GM19240 (cell line): ENCODE measurements at regions not wholly inside any gene's neighbourhood (a gene's known extent, or its start where the extent isn't known, plus 50 kb on each side); places are given as distances from the start of the nearest gene placed in this dataset.

Source experiments
- DNase-seq: peaks from one replicate; pipeline ENCODE4 v3.0.0; 2011; ENCODE audit warnings: low spot score; ENCODE audit not compliant: insufficient read length

DNA sequence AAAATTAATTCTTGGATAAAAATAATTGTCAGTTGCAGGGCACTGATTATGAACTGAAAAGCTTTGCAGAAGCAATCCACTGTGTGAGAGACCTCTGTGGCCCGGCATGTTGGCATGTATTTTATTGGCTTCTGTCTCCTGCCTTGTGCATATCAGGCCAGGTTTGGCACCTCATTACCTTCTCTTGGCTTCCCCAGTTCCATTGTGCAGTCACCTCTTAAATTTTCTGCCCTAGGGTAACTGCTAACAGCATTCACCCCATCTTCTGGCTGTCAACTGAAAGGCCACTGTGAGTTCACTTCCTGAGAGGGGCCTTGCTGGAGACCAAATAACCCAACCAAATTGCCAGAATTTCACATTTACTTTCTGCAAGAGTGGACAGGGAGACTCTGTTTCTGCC, 92.7 kb upstream of the RARB start:
- DNase-seq, result no peak

DNA sequence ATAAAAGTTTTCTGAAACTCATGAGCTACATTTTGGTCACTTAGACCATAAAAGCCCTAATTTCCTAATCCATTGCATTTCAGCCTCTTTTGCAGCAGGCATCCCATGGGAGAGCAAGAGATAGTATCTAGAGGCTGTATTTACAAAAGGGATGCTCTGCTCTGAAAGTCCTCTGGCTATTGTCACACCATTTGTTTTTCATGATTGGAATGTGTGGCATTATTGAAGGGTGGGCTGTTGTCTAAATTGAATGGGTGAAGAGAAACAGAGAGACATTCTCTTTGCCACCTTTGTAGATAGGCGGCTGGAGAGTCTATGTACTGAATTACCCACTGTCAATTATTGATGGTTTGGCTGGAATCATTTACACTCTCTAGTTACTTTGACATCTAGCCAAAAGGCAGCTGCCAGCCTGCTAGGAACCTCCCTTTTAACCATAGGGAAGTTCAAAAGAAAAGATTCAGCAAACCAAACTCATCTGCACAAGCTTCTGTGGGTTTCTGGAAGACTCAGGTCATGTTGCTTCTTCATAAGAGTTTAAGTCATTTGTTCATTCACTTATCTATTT, 89.8 kb upstream of the RARB start:
- no peak for DNase-seq

DNA sequence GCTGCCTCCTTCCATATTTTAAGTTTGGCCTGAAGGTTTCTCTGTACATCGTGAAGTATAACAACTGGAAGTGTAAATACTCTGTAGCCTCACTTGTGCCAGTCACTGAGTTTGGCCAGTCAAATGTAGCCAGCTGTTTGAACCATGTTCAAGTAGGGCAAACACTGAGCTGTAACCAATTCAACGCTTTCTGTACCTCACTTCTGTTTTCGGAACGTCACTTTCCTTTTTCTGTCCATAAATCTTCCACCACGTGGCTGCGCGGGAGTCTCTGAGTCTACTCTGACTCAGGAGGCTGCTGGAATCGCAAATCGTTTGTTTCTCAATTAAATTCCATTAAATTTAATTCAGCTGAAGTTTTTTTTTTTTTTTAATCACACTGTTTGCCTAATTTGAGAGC, 88.8 kb upstream of the RARB start:
- no peak for DNase-seq

DNA sequence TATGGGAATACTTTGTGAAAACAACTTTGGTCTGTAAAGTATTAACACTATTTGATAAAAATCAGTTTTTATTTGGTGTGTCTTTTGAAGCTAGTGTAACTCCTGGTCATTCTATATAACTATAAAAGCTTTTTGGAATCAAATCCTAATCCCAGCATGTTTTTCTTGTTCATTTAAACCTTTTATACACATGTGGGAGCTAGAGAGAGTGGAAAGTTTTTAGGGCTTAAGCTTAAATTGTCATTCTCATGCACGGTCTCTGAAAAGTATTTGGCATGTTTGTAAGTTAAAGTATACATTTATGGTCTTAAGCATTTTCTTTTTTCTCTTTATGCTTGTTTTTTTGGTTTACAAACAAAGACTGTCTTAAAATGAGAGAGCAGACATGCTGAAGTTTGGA, 83.4 kb upstream of the RARB start:
- DNase-seq, result no peak

DNA sequence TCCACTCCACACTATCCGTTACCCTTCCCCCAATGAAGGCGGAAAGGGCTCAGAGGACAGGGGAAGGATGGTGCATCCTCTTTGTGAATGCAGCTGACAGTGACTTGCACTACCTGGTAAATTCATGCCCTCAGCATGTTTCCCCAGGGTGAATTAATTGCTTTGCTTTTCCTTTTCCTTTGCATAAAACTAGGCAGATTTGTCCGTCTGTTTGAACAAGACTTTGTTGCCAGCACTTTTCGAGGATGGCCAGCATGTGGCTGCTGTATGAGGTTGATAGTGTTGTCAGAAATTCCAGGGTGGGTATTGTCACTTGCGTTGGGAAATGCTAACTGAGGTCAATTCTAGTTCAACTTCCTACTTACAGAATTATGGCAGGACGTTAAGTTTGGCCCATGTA, 79.0 kb upstream of the RARB start:
- no peak for DNase-seq

DNA sequence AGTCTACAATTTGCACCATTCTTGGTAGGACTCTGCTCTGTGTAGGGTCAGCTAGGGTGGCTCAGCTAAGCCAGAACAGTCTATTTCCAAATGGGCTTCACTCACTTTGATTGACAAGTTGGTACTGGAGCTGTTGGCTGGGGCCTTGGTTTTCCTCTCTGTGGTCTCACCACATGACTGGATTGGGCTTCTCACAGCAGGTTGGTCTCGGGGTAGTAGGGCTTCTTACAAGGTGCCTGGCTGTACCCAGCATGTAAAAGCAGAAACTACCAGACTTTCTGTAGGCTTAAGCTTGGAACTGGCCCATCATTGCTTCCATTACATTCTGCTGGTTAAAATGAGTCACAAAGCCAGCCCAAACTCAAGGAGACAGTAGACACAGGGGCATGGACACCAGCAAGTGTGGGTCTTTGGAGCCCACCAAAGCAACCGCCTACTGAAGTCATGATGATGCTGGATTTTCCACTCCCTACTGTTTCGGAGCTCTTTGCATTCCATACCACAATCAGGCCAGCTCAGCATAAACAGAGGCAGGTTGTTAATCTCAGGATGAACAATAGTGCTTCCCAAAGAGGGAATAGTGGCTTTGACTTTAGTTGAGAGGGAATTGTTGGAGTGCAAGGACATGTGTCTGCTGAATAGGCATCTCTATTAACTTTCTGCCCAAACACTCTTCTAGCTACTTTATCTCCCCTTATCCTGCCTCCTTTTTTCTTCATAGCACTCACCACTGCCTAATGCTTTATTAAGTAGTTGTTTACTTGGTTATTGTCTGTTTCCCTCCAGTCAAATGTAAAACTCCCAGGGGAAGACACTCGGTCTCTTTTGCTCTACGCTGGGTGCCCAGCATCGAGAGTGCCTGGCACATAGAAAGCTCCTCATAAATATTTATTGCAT, 78.0 kb upstream of the RARB start:
- DNase-seq, result no peak

DNA sequence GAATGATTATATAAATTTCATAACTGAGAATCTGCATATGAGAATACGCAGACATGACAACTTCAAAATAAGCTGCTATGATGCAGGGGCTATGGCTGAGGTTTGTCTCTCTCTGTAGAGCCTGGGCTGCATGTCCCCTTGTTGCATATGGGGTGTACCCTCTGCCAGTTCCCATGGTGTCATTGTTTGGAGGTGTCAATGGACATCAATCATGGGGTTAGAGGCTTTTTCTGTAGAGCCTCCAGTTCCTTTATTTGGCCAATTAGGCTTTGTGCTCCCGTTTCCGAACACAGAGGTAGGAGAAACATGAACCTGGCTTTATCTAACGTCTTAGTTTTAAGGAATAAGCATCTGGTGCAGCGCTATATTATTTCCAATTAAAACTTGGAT, 77.3 kb upstream of the RARB start:
- DNase-seq, result no peak

DNA sequence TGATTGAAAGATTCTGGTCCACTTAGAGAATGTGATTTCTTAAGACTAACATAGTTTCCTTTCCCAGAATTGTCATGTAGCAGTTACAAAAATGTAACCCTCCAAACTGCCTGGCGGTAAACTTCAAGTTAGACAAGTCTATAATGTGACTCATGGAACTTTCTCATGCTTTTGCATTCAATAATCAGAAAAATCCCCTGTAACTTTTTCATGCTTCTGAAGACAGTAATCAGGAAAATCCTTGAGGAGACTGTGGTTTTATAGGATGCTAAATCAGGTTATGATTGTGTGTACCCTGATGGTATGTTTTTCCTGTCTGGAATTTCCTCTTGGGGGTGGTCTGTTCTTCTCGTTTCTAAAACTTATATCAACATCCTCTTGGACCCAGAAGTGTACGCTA, 74.0 kb upstream of the RARB start:
- DNase-seq, result no peak

DNA sequence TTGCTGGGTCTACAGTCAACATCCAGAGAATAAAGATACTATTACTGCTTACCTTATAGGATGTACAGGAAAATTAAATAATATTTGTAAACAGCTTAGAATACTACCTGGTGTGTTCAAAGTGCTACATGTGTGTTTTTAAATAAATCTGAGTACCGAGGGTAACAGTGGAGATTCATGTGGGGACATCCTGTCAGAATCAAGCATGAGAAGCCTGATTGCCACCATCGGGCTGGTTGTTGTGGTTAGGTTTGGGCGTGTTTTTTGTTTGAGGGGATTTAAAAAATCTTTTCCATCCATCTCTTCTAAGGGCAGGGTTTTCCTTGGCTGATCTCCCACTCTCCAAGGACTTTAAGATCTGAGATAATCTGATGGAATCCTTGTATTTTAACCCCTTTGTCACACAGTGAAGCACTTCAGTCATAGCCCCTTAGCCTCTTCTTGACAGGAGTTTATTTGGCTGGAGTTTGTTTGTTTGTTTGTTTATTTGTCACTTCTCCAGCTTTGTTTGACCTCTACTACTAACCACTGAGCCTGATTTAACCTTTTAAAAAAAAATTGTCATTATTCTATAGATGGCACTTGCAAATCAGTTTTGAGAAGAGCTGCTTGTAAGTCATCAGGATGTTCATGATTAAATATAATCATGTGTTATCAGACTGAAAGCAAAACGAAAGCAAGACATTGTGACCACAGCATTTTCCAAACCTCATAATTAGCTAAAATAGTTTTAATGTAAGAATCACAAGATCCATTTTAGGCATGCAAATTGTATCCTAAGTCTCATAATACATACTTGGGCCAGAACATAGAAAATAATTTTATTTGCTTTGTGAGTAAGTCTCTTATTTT, 72.8 kb upstream of the RARB start:
- no peak for DNase-seq

DNA sequence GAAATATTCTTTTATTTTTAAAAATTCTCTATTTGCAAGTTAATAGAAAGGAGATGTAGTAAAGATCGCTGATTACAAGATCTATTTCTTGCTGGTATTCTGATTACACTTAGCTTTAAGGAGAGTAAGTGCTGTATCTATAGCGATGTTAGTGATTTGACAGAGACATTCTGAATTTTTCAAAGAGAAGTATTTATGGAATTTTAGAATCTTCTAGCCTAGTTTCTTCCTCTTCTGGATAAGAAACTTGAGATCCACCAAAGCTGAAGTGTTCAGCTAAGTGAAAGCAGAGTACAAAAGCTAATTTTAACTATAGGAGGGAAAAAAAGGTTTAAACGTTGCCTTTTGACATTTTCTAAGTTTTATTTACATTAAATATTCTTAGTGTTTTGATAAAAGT, 72.1 kb upstream of the RARB start:
- DNase-seq, result no peak

DNA sequence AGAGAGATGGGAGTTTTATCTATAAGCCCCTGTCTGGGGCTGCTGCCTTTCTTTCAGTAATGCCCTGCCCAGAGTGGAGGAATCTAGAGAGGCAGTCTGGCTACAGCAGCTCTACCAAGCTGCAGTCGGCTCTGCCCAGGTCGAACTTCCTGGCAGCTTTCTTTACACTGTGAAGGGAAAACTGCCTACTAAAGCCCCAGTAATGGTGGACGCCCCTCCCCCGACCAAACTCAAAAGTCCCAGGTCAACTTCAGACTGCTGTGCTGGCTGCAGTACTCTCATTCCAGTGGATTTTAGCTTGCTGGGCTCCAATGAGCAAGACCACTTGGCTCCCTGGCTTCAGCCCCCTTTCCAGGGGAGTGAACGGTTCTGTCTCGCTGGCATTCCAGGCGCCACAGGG, 65.9 kb upstream of the RARB start:
- DNase-seq, result no peak

DNA sequence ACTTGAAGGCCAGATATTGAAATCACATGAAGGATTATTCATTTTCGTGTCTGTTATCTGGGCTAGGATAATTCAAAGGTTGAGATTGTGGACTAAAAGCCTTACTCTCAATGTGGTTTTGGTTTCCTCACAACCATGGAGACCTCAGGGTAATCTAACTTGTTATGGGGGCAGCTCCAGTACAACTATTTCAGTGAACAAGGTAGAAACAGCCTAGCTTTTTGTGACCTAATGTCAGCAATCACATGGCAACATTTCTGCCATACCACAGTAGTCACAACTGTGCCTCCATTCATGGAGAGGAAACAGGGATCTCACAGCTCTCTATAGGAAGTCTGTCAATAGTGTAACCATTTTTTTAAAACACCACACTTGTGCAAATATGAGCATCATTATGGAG, 62.4 kb upstream of the RARB start:
- no peak for DNase-seq

DNA sequence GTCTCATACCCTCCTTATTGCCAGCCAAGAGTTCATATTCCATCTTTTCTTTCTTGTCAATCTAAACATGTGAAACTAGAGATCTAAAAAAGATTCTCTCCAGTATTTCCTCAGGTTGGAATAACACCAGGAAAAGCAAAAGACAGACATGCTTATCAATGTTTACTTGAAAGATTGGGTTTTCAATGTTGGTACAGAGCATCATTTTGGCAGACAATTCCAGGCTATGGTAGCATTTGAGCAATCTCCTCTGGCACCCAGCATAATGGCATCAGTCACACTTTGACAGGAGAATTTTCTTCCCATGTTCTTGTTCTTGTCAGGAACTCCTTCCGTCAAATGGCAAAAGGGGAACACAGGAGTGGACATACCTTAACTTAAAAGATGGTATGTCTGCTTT, 61.0 kb upstream of the RARB start:
- DNase-seq, result no peak

DNA sequence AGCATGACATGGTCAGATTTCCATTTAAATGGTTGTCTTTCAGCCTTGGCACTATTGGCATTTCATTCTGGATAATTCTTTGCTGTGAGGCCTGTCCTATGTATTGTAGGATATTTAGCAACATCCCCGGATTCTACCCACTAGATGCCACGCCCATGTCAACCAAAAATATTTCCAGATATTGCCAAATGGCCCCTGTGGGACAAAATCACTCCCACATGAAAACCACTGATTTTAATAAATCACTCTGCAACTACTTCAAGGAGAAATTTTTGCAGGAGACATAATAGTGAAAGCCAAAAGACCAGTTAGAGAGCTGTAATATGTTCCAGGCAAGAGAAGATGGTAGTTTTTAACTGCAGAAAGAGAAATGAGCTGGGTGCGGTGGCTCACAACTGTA, 55.9 kb upstream of the RARB start:
- no peak for DNase-seq

DNA sequence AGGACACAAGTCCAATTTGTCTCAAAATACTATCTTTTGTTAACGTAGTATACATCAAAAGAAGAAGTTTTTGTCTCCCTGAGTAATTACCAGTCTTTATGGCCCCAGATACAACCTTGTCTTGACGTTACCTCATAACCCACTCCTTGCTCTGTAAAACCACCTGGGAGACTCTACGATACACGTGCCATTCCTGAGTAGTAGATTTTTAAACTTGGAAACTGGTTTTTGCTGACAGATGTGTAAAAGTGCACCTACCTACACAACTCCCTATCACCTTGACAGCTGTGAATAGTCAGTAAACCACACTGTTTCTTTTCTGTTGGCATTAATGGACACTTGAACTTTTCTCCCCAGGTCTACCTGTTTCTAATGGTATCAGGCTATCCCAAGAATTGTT, 51.7 kb upstream of the RARB start:
- no peak for DNase-seq

DNA sequence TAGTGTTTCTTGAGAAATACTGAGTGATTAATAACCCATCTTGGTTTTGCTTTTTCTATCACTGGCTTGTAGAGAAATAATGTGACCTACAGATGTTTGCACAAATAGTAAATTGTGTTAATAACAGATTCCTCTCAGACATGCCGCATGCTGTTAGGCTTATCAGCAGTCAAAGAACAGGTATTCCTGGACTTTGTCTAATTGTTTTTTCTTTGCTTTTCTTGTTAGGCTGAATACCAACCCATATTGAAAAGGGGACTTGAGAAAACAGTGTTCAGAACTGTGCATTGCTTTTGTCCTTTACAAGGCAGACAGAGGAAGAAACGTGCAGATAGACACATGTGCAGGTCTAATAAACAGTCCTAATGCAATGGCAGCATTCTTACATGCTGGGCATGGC, 51.0 kb upstream of the RARB start:
- DNase-seq, result no peak
